ENCODE measurements at regions not wholly inside any gene's neighbourhood (a gene's known extent, or its start where the extent isn't known, plus 50 kb on each side); places are given as distances from the start of the nearest gene placed in this dataset.

- Mint-ChIP-seq H3K36me3 (no peaks in the 10 kb centered on the region), H3K9me3 (peaks cover 0 to 6% (median 2%) of the 10 kb centered on the region in 7 donors), H3K4me3 (peak overlapping the region in 1 of 2 donors; percentile 17), H3K27ac (no peak overlapping the region), H3K27me3 (ENCODE audit: low read depth in 3 of 3) (peaks cover 0 to 3% (median 1%) of the 10 kb centered on the region in 3 donors), H3K4me1 (no peaks in the 10 kb centered on the region)
- H3K79me2 ChIP-seq (ENCODE audit: insufficient read depth, low read length), result no peaks in the 10 kb centered on the region
- intact Hi-C loops (cut with micrococcal nuclease), result no loop called here
- no peaks in the 10 kb centered on the region for H3K9me3 ChIP-seq (replicated peaks in 1 of 2; ENCODE audit: control insufficient read depth in 1 of 2, insufficient read depth in 1 of 2, low read length in 2 of 2)
- no peaks in the 10 kb centered on the region for H4K20me1 ChIP-seq (ENCODE audit: insufficient read depth, low read length)
- no peak overlapping the region for H3K4me2 ChIP-seq (replicated peaks; ENCODE audit: extremely low read depth, low read length, poor library complexity, severe bottlenecking)
- H3K4me3 ChIP-seq (replicated peaks in 1 of 3; ENCODE audit: low read depth in 2 of 3, low read length in 3 of 3), result no peak overlapping the region
- no peak for DNase-seq
- H3K27me3 ChIP-seq (ENCODE audit: control insufficient read depth in 2 of 2, insufficient read depth in 2 of 2, low read length in 2 of 2), result no peaks in the 10 kb centered on the region
- no peaks in the 10 kb centered on the region for H3K4me1 ChIP-seq (ENCODE audit: control insufficient read depth in 1 of 2, insufficient read depth in 2 of 2, low read length in 2 of 2)
- H3K36me3 ChIP-seq (replicated peaks in 1 of 2; ENCODE audit: control insufficient read depth in 1 of 2, insufficient read depth in 2 of 2, low read length in 2 of 2), result no peaks in the 10 kb centered on the region
- no peak overlapping the region for H3K9ac ChIP-seq (ENCODE audit: insufficient read depth, low read length, poor library complexity, severe bottlenecking)
- WGBS (ENCODE audit: insufficient coverage), result no CpG with 5 or more reads among the region's 1 CpG
- no peak for TF ChIP-seq CTCF (IDR thresholded peaks at IDR 0.05)
- H3K27ac ChIP-seq (ENCODE audit: low read depth in 1 of 2, low read length in 2 of 2), result no peak overlapping the region
- no peak overlapping the region for H2AFZ ChIP-seq (ENCODE audit: insufficient read depth, low read depth, low read length, poor library complexity, severe bottlenecking)
Measured at GRCh38 chr5:163772241-163772640, 266.8 kb downstream of the MAT2B start.

DNA sequence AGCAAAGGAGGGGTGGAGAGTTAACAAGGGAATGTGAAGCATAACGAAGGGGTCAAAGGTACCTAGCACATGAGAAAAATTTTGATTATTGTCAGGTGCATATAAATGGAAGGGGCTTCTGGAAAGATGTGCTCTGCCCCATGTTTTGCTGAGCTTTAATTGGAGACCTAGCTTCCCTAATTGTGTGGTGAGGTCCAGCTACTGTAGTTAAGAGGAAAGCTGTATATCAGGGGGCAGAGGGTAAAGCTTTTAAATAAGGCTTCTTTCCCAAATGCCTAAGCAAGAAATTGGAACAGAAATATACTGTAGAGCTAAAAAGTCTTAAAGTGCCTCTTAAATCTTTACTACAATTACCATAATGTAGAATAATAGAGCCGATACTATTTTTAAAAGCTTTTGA is 267.2 kb downstream of the MAT2B start:
- Mint-ChIP-seq H3K27ac (no peak overlapping the region), H3K4me3 (no peak overlapping the region), H3K27me3 (ENCODE audit: low read depth in 3 of 3) (peaks cover 0 to 3% (median 1%) of the 10 kb centered on the region in 3 donors), H3K9me3 (peaks cover 0 to 6% (median 2%) of the 10 kb centered on the region in 7 donors), H3K36me3 (no peaks in the 10 kb centered on the region), H3K4me1 (no peaks in the 10 kb centered on the region)
- Histone ChIP-seq H3K4me2 (replicated peaks; ENCODE audit: extremely low read depth, low read length, poor library complexity, severe bottlenecking) (no peak overlapping the region), H3K79me2 (ENCODE audit: insufficient read depth, low read length) (no peaks in the 10 kb centered on the region), H3K27me3 (ENCODE audit: control insufficient read depth in 2 of 2, insufficient read depth in 2 of 2, low read length in 2 of 2) (no peaks in the 10 kb centered on the region), H3K9ac (ENCODE audit: insufficient read depth, low read length, poor library complexity, severe bottlenecking) (no peak overlapping the region), H3K36me3 (replicated peaks in 1 of 2; ENCODE audit: control insufficient read depth in 1 of 2, insufficient read depth in 2 of 2, low read length in 2 of 2) (no peaks in the 10 kb centered on the region), H3K4me1 (ENCODE audit: control insufficient read depth in 1 of 2, insufficient read depth in 2 of 2, low read length in 2 of 2) (no peaks in the 10 kb centered on the region), H3K9me3 (replicated peaks in 1 of 2; ENCODE audit: control insufficient read depth in 1 of 2, insufficient read depth in 1 of 2, low read length in 2 of 2) (no peaks in the 10 kb centered on the region), H4K20me1 (ENCODE audit: insufficient read depth, low read length) (no peaks in the 10 kb centered on the region), H2AFZ (ENCODE audit: insufficient read depth, low read depth, low read length, poor library complexity, severe bottlenecking) (no peak overlapping the region), H3K4me3 (replicated peaks in 1 of 3; ENCODE audit: low read depth in 2 of 3, low read length in 3 of 3) (no peak overlapping the region), H3K27ac (ENCODE audit: low read depth in 1 of 2, low read length in 2 of 2) (no peak overlapping the region)
- TF ChIP-seq CTCF (IDR thresholded peaks at IDR 0.05), result no peak
- no peak for DNase-seq
- intact Hi-C loops (cut with micrococcal nuclease), result no loop called here
- WGBS (ENCODE audit: insufficient coverage), result 82% methylated on average over 1 of the region's 2 CpGs

Data from CD14-positive monocyte (primary cell).